RWPE1 (cell line): ENCODE measurements at regions not wholly inside any gene's neighbourhood (a gene's known extent, or its start where the extent isn't known, plus 50 kb on each side); places are given as distances from the start of the nearest gene placed in this dataset.

ENCODE experiments used
- CTCF ChIA-PET: fragments of 350-600 bp; sonication (Branson Sonifier 250); formaldehyde crosslinking; extraction: SDS; loops from one replicate; lab custom pipeline; 2021; lab: Yijun Ruan, JAX
- POLR2A ChIA-PET: fragments of 400-600 bp; formaldehyde crosslinking; extraction: SDS; loops from one replicate; lab custom pipeline; 2020; ENCODE audit warnings: antibody characterized with exemption; ENCODE audit not compliant: low non-redundant PET; lab: Yijun Ruan, JAX
- DNase-seq: peaks from one replicate; pipeline ENCODE4 v3.0.0; 2012; ENCODE audit warnings: low spot score
- H3K27ac ChIP-seq: fragments of 450-650 bp; 2 replicates; pipeline ENCODE4 v1.5.1; 2017
- TF ChIP-seq, protein P1 (sequence below): fragments of 450-650 bp; conservative IDR thresholded peaks from 2 replicates; pipeline ENCODE4 v1.5.1; 2017; ENCODE audit warnings: low read depth, mild to moderate bottlenecking

- H3K27ac ChIP-seq = peak overlapping the region; percentile 69
- POLR2A ChIA-PET = interaction anchor here (0.6 kb wide), 1 partner anchor 666 kb away, joined by 4 read pairs; no protein-coding TSS in a partner anchor
- CTCF ChIA-PET = no interaction called here
- DNase-seq = no peak
- TF ChIP-seq, protein P1, sequence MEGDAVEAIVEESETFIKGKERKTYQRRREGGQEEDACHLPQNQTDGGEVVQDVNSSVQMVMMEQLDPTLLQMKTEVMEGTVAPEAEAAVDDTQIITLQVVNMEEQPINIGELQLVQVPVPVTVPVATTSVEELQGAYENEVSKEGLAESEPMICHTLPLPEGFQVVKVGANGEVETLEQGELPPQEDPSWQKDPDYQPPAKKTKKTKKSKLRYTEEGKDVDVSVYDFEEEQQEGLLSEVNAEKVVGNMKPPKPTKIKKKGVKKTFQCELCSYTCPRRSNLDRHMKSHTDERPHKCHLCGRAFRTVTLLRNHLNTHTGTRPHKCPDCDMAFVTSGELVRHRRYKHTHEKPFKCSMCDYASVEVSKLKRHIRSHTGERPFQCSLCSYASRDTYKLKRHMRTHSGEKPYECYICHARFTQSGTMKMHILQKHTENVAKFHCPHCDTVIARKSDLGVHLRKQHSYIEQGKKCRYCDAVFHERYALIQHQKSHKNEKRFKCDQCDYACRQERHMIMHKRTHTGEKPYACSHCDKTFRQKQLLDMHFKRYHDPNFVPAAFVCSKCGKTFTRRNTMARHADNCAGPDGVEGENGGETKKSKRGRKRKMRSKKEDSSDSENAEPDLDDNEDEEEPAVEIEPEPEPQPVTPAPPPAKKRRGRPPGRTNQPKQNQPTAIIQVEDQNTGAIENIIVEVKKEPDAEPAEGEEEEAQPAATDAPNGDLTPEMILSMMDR = no peak
These were observed 378.1 kb upstream of the TGFBR2 start for GRCh38 chr3:30228302-30228631.

DNA sequence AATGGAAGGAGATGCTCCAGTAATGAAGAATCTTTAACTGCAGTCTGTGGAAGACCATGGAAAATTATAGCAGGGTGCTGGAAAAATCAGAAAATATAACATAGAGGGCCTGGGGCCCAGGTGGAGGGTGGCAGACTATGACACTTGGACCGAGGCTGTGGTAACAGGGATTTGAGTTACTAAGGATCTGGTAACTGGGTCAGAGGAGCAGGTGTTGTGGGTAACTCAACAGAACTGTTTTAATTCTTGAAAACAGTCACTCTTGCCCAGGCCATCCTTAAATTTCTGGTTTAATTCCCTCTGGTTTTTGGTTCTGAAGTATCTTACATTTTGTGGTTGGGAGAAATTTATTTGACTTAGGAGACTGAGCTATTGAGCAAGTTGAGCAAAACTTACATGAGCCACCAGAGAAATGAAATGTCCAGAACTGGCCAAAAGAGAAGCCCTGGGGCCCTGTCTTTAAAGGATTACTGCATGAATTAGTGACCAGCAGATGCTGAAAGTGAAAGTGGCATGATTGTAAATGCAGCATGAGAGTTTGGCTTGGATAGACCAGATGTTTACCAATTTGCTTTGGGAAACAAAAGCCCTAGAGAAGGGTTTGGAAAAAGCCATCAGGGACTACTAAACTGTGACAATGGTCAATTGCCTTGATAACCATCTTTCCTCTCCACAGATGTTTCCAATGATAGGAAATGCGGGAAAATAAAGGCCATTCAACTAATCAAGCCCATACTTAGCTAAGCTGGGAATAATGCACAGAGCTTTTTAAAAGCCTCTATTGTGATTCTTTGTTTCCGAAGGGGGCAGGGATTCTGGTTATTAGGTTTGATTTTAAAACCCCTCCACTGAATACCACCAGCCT is 374.9 kb upstream of the TGFBR2 start:
- CTCF ChIA-PET = no interaction called here
- TF ChIP-seq, protein P1 = no peak
- no peak overlapping the region for H3K27ac ChIP-seq
- no peak for DNase-seq
- POLR2A ChIA-PET = no interaction called here

DNA sequence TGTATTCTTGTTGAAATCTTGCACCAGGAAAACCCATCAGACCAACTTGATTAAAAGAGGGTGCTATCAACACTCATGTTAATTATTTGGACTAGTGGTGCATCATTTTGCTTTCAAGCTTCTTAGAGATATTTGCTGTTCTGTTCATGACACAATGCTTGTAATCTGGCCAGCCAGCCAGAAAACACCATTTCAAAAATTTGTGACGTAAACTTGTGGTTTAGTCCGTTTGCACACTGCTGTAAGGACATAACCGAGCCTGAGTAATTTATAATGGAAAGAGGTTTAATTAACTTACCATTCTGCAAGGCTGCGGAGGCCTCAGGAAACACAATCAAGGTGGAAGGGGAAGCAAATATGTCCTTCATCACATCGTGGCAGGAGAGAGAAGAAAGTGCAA is 374.3 kb upstream of the TGFBR2 start:
- ChIA-PET POLR2A (no interaction called here), CTCF (no interaction called here)
- no peak for DNase-seq
- no peak overlapping the region for H3K27ac ChIP-seq
- TF ChIP-seq, protein P1 = no peak

- CTCF ChIA-PET = no interaction called here
- POLR2A ChIA-PET = no interaction called here
- no peak for DNase-seq
- TF ChIP-seq, protein P1 = no peak
- no peak overlapping the region for H3K27ac ChIP-seq
These were observed 372.3 kb upstream of the TGFBR2 start for GRCh38 chr3:30233913-30234646.

DNA sequence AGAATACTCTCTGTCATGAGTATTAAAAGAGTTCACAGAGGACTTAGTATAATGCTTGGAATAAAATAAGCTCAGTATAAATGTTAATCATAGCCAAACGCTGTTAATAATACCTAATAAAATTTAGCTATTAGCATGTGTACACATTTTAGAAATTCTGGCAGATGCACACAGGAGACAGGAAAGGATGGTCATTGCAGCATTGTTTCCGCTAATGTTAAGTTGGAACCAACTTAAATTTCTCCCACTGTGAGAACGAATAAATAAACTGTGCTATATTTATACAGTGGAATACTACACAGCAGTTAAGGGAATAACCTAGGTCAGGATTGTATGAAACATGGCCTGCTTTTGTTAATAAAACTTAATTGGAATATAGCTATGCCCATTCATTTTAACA is 370.4 kb upstream of the TGFBR2 start:
- TF ChIP-seq, protein P1 = no peak
- ChIA-PET POLR2A (no interaction called here), CTCF (interaction anchor here (0.5 to 0.7 kb wide), 2 partner anchors 21 to 896 kb away, joined by 3 read pairs; no protein-coding TSS in a partner anchor)
- H3K27ac ChIP-seq = no peak overlapping the region
- no peak for DNase-seq

DNA sequence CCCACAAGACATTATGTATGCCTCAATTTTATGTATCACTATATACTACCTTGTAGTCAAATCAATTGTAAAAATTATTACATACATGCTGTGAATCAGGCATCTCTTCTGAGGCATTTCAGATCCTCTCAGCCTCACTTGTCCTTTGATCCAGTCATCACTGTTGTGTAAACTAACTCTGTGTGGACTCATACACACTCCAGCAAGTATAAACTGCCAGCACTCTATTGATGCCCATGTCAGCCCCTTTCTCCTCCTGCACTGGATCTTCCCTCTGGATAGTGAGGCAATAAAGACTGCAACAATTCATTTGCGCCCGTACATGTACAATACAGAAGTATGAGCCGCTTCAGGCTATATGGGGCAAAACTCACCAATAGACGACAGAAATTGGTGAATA is 364.7 kb upstream of the TGFBR2 start:
- TF ChIP-seq, protein P1 = no peak
- ChIA-PET CTCF (no interaction called here), POLR2A (no interaction called here)
- DNase-seq = no peak
- H3K27ac ChIP-seq = no peak overlapping the region
